ENCODE measurements at regions not wholly inside any gene's neighbourhood (a gene's known extent, or its start where the extent isn't known, plus 50 kb on each side); places are given as distances from the start of the nearest gene placed in this dataset.
"Not testable (repeated sequence)": the region's sequence is repeated elsewhere in the genome, so short reads cannot be mapped to it uniquely, and the experiment has no call there.

DNA sequence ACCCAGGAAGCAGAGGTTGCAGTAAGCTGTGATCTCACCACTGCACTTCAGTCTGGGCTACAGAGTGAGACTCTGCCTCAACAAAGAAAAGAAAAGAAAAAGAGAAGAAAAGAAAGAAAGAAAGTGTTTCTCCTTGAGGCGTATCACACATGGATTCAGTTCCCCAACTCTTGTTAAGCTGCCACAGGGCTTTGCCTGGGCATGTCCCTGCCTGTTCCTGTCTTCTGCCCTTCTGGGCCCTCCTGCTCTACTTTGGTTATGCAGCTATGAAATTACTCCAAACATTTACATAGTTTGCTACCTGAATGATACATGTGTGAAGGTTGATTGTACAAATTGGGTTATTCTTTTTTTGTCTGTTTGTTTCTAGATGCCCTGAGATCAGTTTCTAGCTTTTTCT, 175.3 kb upstream of the FAM240B start:
- TF ChIP-seq POLR2A (IDR thresholded peaks at IDR 0.05; ENCODE audit: low read depth); EP300 (IDR thresholded peaks at IDR 0.05); POLR2AphosphoS5 (IDR thresholded peaks at IDR 0.05): not testable (repeated sequence)
- TF ChIP-seq, protein P1, sequence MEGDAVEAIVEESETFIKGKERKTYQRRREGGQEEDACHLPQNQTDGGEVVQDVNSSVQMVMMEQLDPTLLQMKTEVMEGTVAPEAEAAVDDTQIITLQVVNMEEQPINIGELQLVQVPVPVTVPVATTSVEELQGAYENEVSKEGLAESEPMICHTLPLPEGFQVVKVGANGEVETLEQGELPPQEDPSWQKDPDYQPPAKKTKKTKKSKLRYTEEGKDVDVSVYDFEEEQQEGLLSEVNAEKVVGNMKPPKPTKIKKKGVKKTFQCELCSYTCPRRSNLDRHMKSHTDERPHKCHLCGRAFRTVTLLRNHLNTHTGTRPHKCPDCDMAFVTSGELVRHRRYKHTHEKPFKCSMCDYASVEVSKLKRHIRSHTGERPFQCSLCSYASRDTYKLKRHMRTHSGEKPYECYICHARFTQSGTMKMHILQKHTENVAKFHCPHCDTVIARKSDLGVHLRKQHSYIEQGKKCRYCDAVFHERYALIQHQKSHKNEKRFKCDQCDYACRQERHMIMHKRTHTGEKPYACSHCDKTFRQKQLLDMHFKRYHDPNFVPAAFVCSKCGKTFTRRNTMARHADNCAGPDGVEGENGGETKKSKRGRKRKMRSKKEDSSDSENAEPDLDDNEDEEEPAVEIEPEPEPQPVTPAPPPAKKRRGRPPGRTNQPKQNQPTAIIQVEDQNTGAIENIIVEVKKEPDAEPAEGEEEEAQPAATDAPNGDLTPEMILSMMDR (IDR thresholded peaks at IDR 0.05) = not testable (repeated sequence)
